ENCODE measurements at regions not wholly inside any gene's neighbourhood (a gene's known extent, or its start where the extent isn't known, plus 50 kb on each side); places are given as distances from the start of the nearest gene placed in this dataset.

- TF ChIP-seq CTCF (IDR thresholded peaks at IDR 0.05) (no peak), ZFX (IDR thresholded peaks at IDR 0.05; ENCODE audit: borderline replicate concordance) (no peak)
These were observed 350.8 kb downstream of the NFIB start for GRCh38 chr9:13963005-13963653.
